ENCODE measurements at regions not wholly inside any gene's neighbourhood (a gene's known extent, or its start where the extent isn't known, plus 50 kb on each side); places are given as distances from the start of the nearest gene placed in this dataset.

GRCh38 chr13:69580255-69580654 is 527.4 kb upstream of the ATXN8OS start:
- H3K36me3 ChIP-seq (ENCODE audit: control insufficient read depth in 4 of 4, insufficient read depth in 3 of 4, low read depth in 1 of 4, low read length in 3 of 4): no peaks in the 10 kb centered on the region
- H3K27me3 ChIP-seq (ENCODE audit: control insufficient read depth in 4 of 4, insufficient read depth in 4 of 4, low read length in 3 of 4): no peaks in the 10 kb centered on the region
- 80% methylated on average over 3 of the region's 3 CpGs for WGBS
- no peak overlapping the region for H3K4me3 ChIP-seq (ENCODE audit: low read depth in 1 of 3, low read length in 3 of 3)
- peaks cover 0 to 11% (median 2%) of the 10 kb centered on the region in 4 donors for H3K4me1 ChIP-seq (ENCODE audit: control insufficient read depth in 4 of 4, insufficient read depth in 4 of 4, low read length in 3 of 4)
- TF ChIP-seq FOXA2 (IDR thresholded peaks at IDR 0.05) (no peak), HNF4G (IDR thresholded peaks at IDR 0.05) (no peak), TAF1 (conservative IDR thresholded peaks at IDR 0.05) (no peak), RAD21 (IDR thresholded peaks at IDR 0.05) (no peak)
- DNase-seq (ENCODE audit: low spot score): no peak
- H3K27ac ChIP-seq (ENCODE audit: low read depth in 1 of 2, low read length in 2 of 2): no peak overlapping the region
- H3K9ac ChIP-seq (ENCODE audit: low read depth in 1 of 2, low read length in 2 of 2): no peak overlapping the region
- no peaks in the 10 kb centered on the region for H3K9me3 ChIP-seq (ENCODE audit: control insufficient read depth in 4 of 4, low read length in 3 of 4)

- H3K4me1 ChIP-seq (ENCODE audit: control insufficient read depth in 4 of 4, insufficient read depth in 4 of 4, low read length in 3 of 4): peaks cover 0 to 11% (median 2%) of the 10 kb centered on the region in 4 donors
- no peak for DNase-seq (ENCODE audit: low spot score)
- H3K27me3 ChIP-seq (ENCODE audit: control insufficient read depth in 4 of 4, insufficient read depth in 4 of 4, low read length in 3 of 4): no peaks in the 10 kb centered on the region
- H3K36me3 ChIP-seq (ENCODE audit: control insufficient read depth in 4 of 4, insufficient read depth in 3 of 4, low read depth in 1 of 4, low read length in 3 of 4): no peaks in the 10 kb centered on the region
- no peak overlapping the region for H3K4me3 ChIP-seq (ENCODE audit: low read depth in 1 of 3, low read length in 3 of 3)
- H3K9ac ChIP-seq (ENCODE audit: low read depth in 1 of 2, low read length in 2 of 2): no peak overlapping the region
- H3K27ac ChIP-seq (ENCODE audit: low read depth in 1 of 2, low read length in 2 of 2): no peak overlapping the region
- H3K9me3 ChIP-seq (ENCODE audit: control insufficient read depth in 4 of 4, low read length in 3 of 4): no peaks in the 10 kb centered on the region
- TF ChIP-seq CTCF (IDR thresholded peaks at IDR 0.05; ENCODE audit: low read depth, low read length, missing input control): peak; percentile 43
- TF ChIP-seq ATF3 (IDR thresholded peaks at IDR 0.05): no peak
- peak; percentile 80 to 90 for TF ChIP-seq RAD21 (IDR thresholded peaks at IDR 0.05)
Observed at GRCh38 chr13:69579351-69579750, 528.3 kb upstream of the ATXN8OS start.

- Histone ChIP-seq H3K27me3 (ENCODE audit: control insufficient read depth in 4 of 4, insufficient read depth in 4 of 4, low read length in 3 of 4) (no peaks in the 10 kb centered on the region), H3K36me3 (ENCODE audit: control insufficient read depth in 4 of 4, insufficient read depth in 3 of 4, low read depth in 1 of 4, low read length in 3 of 4) (no peaks in the 10 kb centered on the region), H3K4me1 (ENCODE audit: control insufficient read depth in 4 of 4, insufficient read depth in 4 of 4, low read length in 3 of 4) (no peaks in the 10 kb centered on the region), H3K9me3 (ENCODE audit: control insufficient read depth in 4 of 4, low read length in 3 of 4) (no peaks in the 10 kb centered on the region), H3K27ac (ENCODE audit: low read depth in 1 of 2, low read length in 2 of 2) (no peak overlapping the region), H3K9ac (ENCODE audit: low read depth in 1 of 2, low read length in 2 of 2) (no peak overlapping the region), H3K4me3 (ENCODE audit: low read depth in 1 of 3, low read length in 3 of 3) (no peak overlapping the region)
- 95% methylated on average over 1 of the region's 1 CpG for WGBS
- DNase-seq (ENCODE audit: low spot score): no peak
- TF ChIP-seq SP1 (IDR thresholded peaks at IDR 0.05) (no peak), REST (IDR thresholded peaks at IDR 0.05) (no peak), RXRA (IDR thresholded peaks at IDR 0.05) (no peak), JUND (IDR thresholded peaks at IDR 0.05) (no peak), YY1 (IDR thresholded peaks at IDR 0.05) (no peak), NR2F2 (IDR thresholded peaks at IDR 0.05) (no peak), TAF1 (conservative IDR thresholded peaks at IDR 0.05) (no peak), GABPA (IDR thresholded peaks at IDR 0.05 in 1 of 2, conservative IDR thresholded peaks at IDR 0.05 in 1 of 2) (no peak), EGR1 (IDR thresholded peaks at IDR 0.05; ENCODE audit: low read depth in 2 of 2) (no peak), FOXA1 (IDR thresholded peaks at IDR 0.05) (no peak), FOXA2 (IDR thresholded peaks at IDR 0.05) (no peak), ATF3 (IDR thresholded peaks at IDR 0.05) (no peak), ZBTB33 (IDR thresholded peaks at IDR 0.05) (no peak), CTCF (IDR thresholded peaks at IDR 0.05; ENCODE audit: low read depth, low read length, missing input control) (no peak), HNF4G (IDR thresholded peaks at IDR 0.05) (no peak), RAD21 (IDR thresholded peaks at IDR 0.05) (no peak)
Observed at GRCh38 chr13:69571606-69572323, 535.9 kb upstream of the ATXN8OS start.
